NCI-H1092 (cell line): ENCODE measurements at regions not wholly inside any gene's neighbourhood (a gene's known extent, or its start where the extent isn't known, plus 50 kb on each side); places are given as distances from the start of the nearest gene placed in this dataset.
"Not testable (repeated sequence)": the region's sequence is repeated elsewhere in the genome, so short reads cannot be mapped to it uniquely, and the experiment has no call there.

Source experiments
- DNase-seq: peaks from one replicate; lab custom pipeline; 2025; lab: John Stamatoyannopoulos, UW

- DNase-seq, result no peak
These were observed 99.3 kb upstream of the FN1 start for GRCh38 chr2:215535125-215535668.

- DNase-seq, result not testable (repeated sequence)
These were observed 97.8 kb upstream of the FN1 start for GRCh38 chr2:215533716-215534115.

GRCh38 chr2:215532844-215533243, 97.0 kb upstream of the FN1 start:
- DNase-seq, result no peak

GRCh38 chr2:215531284-215531683, 95.4 kb upstream of the FN1 start:
- DNase-seq, result no peak

- no peak for DNase-seq
These were observed 94.5 kb upstream of the FN1 start for GRCh38 chr2:215530191-215530968.

GRCh38 chr2:215529271-215529670, 93.4 kb upstream of the FN1 start:
- DNase-seq, result no peak

GRCh38 chr2:215528555-215528954, 92.7 kb upstream of the FN1 start:
- DNase-seq, result no peak

- DNase-seq, result no peak
These were observed 91.9 kb upstream of the FN1 start for GRCh38 chr2:215527736-215528135.

- DNase-seq, result no peak
These were observed 90.5 kb upstream of the FN1 start for GRCh38 chr2:215526341-215526740.

GRCh38 chr2:215522237-215522636, 86.4 kb upstream of the FN1 start:
- no peak for DNase-seq

- no peak for DNase-seq
These were observed 85.2 kb upstream of the FN1 start for GRCh38 chr2:215521031-215521430.

- DNase-seq, result no peak
These were observed 81.5 kb upstream of the FN1 start for GRCh38 chr2:215517391-215517790.

GRCh38 chr2:215514516-215514915, 78.6 kb upstream of the FN1 start:
- no peak for DNase-seq

GRCh38 chr2:215511454-215512346, 75.8 kb upstream of the FN1 start:
- no peak for DNase-seq

- DNase-seq, result no peak
These were observed 72.0 kb upstream of the FN1 start for GRCh38 chr2:215507836-215508235.

- no peak for DNase-seq
These were observed 71.3 kb upstream of the FN1 start for GRCh38 chr2:215507136-215507535.

- no peak for DNase-seq
These were observed 70.7 kb upstream of the FN1 start for GRCh38 chr2:215506604-215506990.

GRCh38 chr2:215505044-215505786, 69.3 kb upstream of the FN1 start:
- no peak for DNase-seq

GRCh38 chr2:215504547-215504946, 68.7 kb upstream of the FN1 start:
- no peak for DNase-seq

- DNase-seq, result no peak
These were observed 67.5 kb upstream of the FN1 start for GRCh38 chr2:215503381-215503780.

- no peak for DNase-seq
These were observed 64.6 kb upstream of the FN1 start for GRCh38 chr2:215500466-215500865.

- no peak for DNase-seq
These were observed 63.5 kb upstream of the FN1 start for GRCh38 chr2:215499331-215499730.
